Subcutaneous abdominal adipose tissue (tissue), 5 donors: ENCODE measurements at regions not wholly inside any gene's neighbourhood (a gene's known extent, or its start where the extent isn't known, plus 50 kb on each side); places are given as distances from the start of the nearest gene placed in this dataset.

ENCODE experiments used
- H3K27ac ChIP-seq: one replicate; pipeline ENCODE4 v1.7.0; 2013; ENCODE audit warnings: low read depth, mild to moderate bottlenecking, inconsistent platforms, low read length, moderate library complexity
- H3K27me3 ChIP-seq, 5 donors: one replicate each; pipeline ENCODE4 v1.7.0; 2013; ENCODE audit warnings: low read length in 5 of 5, inconsistent platforms in 1 of 5; ENCODE audit not compliant: control insufficient read depth in 5 of 5, insufficient read depth in 4 of 5
- H3K36me3 ChIP-seq, 5 donors: one replicate each; pipeline ENCODE4 v1.7.0; 2013; ENCODE audit warnings: low read length in 5 of 5; ENCODE audit not compliant: control insufficient read depth in 5 of 5, insufficient read depth in 5 of 5
- H3K4me1 ChIP-seq, 5 donors: one replicate each; pipeline ENCODE4 v1.7.0; 2013; ENCODE audit warnings: low read length in 5 of 5, mild to moderate bottlenecking in 3 of 5, moderate library complexity in 1 of 5; ENCODE audit not compliant: control insufficient read depth in 5 of 5, insufficient read depth in 5 of 5
- H3K4me3 ChIP-seq, 5 donors: one replicate each; pipeline ENCODE4 v1.7.0; 2013; ENCODE audit warnings: low read length in 5 of 5, low read depth in 1 of 5
- H3K9ac ChIP-seq, 5 donors: one replicate each; pipeline ENCODE4 v1.7.0; 2013; ENCODE audit warnings: low read length in 5 of 5, mild to moderate bottlenecking in 4 of 5, moderate library complexity in 3 of 5
- H3K9me3 ChIP-seq, 5 donors: one replicate each; pipeline ENCODE4 v1.7.0; 2013; ENCODE audit warnings: low read length in 5 of 5; ENCODE audit not compliant: control insufficient read depth in 5 of 5
- donor health status: healthy.
- donor health status: healthy.
- donor health status: healthy.
- donor health status: healthy.
- donor health status: healthy.

DNA sequence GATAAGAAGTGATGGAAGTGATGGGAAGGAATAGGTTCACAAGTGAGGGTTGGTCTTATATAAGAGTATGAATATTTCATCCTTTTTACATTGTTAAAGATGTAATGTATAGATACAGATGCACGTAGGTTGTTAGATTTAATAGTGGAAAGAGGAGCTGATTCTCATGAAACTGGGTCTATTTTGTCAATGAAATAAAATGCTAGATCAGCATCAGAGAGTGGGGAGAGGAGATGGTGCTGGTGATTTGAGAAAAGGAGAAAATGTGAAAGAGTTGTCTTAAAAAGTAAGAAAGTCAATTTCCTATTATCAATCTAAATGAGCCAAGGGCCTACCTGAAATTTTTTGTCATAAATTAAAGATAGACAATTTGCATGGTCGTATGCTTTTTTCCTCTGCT is 82.8 kb upstream of the FYN start:
- no peak overlapping the region for H3K4me3 ChIP-seq
- peaks cover 0 to 4% (median 0%) of the 10 kb centered on the region in 5 donors for H3K27me3 ChIP-seq
- no peak overlapping the region for H3K9ac ChIP-seq
- peaks cover 0 to 17% (median 15%) of the 10 kb centered on the region in 5 donors for H3K4me1 ChIP-seq
- no peaks in the 10 kb centered on the region for H3K36me3 ChIP-seq
- no peak overlapping the region for H3K27ac ChIP-seq
- no peaks in the 10 kb centered on the region for H3K9me3 ChIP-seq

DNA sequence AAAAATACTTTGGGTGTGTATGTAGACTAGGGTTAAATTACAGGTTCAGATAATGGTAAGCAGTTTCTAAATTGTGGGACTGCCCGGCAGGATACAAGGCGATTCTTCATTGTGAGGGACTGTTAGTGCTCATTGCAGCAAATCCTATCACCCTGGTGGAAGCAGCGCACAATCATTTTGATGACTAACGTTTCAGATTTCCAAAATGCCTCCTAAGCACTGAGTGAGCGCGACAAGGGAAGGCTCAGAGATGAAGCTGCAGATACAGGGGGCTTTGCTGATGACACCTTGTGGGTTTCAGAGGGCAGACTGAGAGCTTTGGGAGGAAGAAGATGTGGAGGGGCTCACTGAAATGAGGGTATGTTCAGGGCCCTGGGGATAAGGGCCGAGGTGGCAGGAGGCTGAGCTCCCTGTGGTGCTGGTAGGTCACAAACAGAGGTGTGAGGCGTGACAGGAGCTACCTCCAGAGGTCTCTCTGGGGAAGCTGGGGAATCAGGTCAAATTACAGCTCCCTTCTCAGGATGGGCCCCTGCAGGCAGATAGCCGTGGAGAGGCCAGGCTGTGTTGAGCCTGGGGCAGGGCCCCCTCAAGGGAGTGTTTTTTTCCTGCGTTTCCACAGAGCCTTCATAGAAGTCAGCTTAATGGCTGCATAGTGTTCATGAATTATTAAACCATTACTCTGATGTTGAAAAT is 84.5 kb upstream of the FYN start:
- no peaks in the 10 kb centered on the region for H3K9me3 ChIP-seq
- peaks cover 0 to 13% (median 8%) of the 10 kb centered on the region in 5 donors for H3K4me1 ChIP-seq
- no peak overlapping the region for H3K27ac ChIP-seq
- peaks cover 0 to 4% (median 0%) of the 10 kb centered on the region in 5 donors for H3K27me3 ChIP-seq
- no peaks in the 10 kb centered on the region for H3K36me3 ChIP-seq
- H3K9ac ChIP-seq, result no peak overlapping the region
- H3K4me3 ChIP-seq, result no peak overlapping the region

DNA sequence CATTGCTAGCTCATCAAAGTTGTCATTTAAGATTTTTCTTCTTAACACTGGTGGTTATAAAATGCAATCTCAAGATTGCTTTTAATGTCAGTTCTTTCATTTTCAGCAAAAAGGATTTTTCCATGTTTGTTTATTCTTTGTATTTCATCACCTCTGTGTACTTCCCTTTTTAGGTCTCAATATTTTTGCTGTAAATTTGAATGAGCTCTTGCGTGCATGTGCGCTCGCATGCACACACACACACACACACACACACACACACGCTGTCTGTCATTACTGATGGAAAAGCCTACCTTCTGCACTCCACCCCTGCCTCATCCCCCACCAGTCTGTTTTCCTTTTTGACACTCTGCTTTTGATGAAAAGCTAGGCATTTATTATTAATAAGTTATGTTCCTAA is 85.3 kb upstream of the FYN start:
- Histone ChIP-seq H3K4me3 (no peak overlapping the region), H3K9me3 (no peaks in the 10 kb centered on the region), H3K27me3 (peaks cover 0 to 4% (median 0%) of the 10 kb centered on the region in 5 donors), H3K36me3 (no peaks in the 10 kb centered on the region), H3K9ac (no peak overlapping the region), H3K4me1 (peaks cover 0 to 9% (median 8%) of the 10 kb centered on the region in 5 donors), H3K27ac (no peak overlapping the region)

DNA sequence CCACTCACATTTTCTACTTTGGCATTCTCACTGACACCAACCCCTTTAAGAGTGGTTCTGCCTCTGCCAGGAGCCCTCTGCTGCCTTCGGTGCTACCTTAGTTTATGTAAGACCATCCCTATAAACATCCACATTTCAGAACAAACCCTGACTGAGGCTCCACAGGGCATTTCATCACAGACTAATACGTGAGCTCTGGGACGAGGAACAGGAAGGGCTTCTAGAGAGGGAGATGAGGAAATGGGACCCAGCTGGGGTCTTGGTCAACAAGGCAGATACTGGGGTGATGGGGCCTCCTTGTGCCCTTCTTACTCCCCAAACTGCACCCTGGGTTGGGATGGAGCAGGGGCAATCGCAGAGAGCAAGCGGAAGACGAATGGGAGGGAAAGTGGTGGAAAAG is 86.5 kb upstream of the FYN start:
- no peak overlapping the region for H3K4me3 ChIP-seq
- H3K9me3 ChIP-seq, result no peaks in the 10 kb centered on the region
- H3K27me3 ChIP-seq, result peaks cover 0 to 4% (median 0%) of the 10 kb centered on the region in 5 donors
- H3K36me3 ChIP-seq, result no peaks in the 10 kb centered on the region
- H3K27ac ChIP-seq, result no peak overlapping the region
- H3K9ac ChIP-seq, result no peak overlapping the region
- H3K4me1 ChIP-seq, result peaks cover 0 to 9% (median 8%) of the 10 kb centered on the region in 5 donors

DNA sequence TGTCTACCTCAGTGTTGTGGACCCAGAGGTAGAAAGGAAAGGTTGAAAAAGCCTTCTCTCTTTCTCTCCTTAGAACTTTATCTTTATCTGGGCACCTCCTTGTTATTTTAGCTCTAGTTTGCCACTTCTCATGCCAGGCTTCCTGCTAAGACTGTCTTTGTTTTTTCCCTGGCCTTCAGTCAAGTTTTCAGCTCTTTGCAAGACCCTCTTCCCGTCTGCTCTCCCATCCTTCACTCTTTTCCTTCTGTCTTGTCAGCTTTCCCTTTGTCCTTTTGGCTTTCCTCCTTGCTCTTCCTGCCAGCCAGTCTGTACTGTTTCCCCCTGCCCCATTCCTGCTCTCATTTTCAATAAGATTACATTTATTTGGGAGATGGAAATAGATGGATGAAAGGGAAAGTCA is 86.8 kb upstream of the CCN6 start:
- Histone ChIP-seq H3K4me1 (peaks cover 0 to under 1% (median 0%) of the 10 kb centered on the region in 5 donors), H3K36me3 (no peaks in the 10 kb centered on the region), H3K27me3 (no peaks in the 10 kb centered on the region), H3K4me3 (no peak overlapping the region), H3K9ac (no peak overlapping the region), H3K9me3 (no peaks in the 10 kb centered on the region), H3K27ac (no peak overlapping the region)

DNA sequence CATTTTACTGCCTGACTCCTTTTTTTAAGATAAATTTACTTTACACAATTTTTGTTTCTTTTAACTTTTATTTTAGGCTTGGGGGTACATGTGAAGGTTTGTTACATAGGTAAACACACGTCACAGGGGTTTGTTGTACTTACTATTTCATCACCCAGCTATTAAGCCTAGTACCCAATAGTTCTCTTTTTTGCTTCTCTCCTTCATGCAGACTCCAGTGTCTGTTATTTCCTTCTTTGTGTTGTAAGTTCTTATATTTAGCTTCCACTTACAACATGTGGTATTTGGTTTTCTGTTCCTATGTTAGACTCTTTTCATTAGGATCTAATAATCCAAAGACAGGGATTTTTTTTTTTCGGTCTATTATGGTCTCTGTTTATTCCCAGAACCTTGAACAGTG is 83.5 kb upstream of the CCN6 start:
- Histone ChIP-seq H3K36me3 (no peaks in the 10 kb centered on the region), H3K9ac (no peak overlapping the region), H3K27me3 (no peaks in the 10 kb centered on the region), H3K4me3 (no peak overlapping the region), H3K27ac (no peak overlapping the region), H3K4me1 (peaks cover 0 to 14% (median 9%) of the 10 kb centered on the region in 5 donors), H3K9me3 (no peaks in the 10 kb centered on the region)

DNA sequence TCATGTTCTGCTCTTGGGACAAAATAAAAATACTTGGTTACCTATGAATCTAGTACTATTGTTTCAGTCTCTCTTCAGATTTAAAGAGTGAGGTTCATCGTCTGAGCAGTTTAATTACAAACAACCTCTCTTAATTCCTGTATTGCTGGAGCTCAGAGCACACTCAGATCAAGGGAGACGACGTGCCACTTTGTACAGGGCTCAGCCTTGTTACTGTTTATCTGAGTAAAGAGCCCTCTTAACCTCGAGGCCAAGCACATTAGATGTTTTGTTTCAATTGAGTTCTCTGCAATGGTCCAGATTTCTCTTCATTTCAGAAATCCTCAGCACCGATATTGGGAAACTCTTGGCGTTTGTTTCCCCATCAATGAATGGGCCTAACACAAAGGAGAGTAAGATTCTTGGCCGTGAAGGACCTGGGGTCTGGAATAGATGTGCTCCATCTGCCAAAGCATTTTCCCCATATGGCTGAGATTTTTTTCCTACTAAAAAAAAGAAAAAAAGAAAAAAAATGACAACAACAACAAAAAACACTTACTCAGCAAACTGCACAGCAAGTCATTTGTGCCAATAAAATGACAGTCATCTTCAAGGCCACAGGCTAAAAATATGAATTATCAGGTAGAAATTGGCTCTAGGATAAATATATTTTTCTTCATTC is 82.6 kb upstream of the CCN6 start:
- Histone ChIP-seq H3K36me3 (no peaks in the 10 kb centered on the region), H3K9me3 (no peaks in the 10 kb centered on the region), H3K4me1 (peaks cover 0 to 14% (median 9%) of the 10 kb centered on the region in 5 donors), H3K9ac (no peak overlapping the region), H3K4me3 (no peak overlapping the region), H3K27ac (no peak overlapping the region), H3K27me3 (no peaks in the 10 kb centered on the region)

DNA sequence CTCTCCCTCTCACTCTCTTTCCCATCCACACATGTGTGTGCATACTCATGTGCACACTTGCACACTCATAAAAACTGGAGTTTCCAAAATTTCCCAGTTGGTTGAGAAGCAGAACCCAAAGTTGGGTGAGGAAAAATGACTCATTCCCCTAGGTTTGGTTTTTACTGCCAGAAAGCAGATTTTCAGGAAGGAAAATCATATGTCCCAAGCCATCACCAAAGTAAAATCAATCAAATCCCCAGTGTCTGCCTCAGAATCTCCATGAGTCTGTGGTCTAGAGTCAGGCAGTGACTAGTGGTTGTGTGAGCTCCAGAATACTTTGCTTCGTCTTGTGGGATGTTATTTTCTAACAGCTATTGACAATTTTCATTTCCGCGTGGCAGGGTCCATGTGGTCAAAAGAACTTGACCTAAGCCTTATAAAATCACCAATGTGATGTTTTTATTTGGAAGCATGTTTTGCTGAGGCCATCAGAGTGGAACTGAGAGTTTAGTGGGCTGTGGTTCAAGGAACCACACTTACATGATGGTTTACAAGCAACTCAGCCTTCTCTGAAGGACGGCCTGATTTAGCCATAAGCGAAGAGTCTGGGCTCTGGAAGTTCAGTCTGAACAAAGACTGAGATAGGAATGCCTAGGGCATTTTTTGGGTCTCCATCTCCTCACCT is 81.9 kb upstream of the CCN6 start:
- H3K9me3 ChIP-seq, result no peaks in the 10 kb centered on the region
- H3K27ac ChIP-seq, result peak overlapping the region; percentile 51
- H3K36me3 ChIP-seq, result no peaks in the 10 kb centered on the region
- peaks cover 0 to 14% (median 9%) of the 10 kb centered on the region in 5 donors for H3K4me1 ChIP-seq
- no peak overlapping the region for H3K9ac ChIP-seq
- H3K27me3 ChIP-seq, result no peaks in the 10 kb centered on the region
- no peak overlapping the region for H3K4me3 ChIP-seq

DNA sequence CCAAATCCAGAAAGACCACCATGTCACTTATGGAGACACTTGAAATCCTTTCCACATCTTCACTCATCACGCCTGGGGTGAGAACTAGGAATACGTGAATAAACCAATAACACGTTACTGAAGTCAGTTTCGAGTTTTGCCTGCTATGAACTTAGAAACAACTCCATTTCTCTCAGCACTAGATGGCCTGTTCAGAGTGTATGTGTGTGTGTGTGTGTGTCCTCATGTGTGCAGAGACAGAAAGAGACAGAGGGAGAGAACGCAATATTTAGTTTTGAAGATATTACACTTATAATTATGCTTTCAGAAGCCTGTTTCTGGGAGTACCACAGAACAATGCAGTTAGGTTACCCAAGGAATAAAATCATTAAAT is 81.2 kb upstream of the CCN6 start:
- peak overlapping the region; percentile 51 for H3K27ac ChIP-seq
- no peaks in the 10 kb centered on the region for H3K27me3 ChIP-seq
- H3K9me3 ChIP-seq, result no peaks in the 10 kb centered on the region
- no peak overlapping the region for H3K9ac ChIP-seq
- peaks cover 0 to 14% (median 9%) of the 10 kb centered on the region in 5 donors for H3K4me1 ChIP-seq
- no peaks in the 10 kb centered on the region for H3K36me3 ChIP-seq
- H3K4me3 ChIP-seq, result peak overlapping the region in 1 of 5 donors; percentile 34

DNA sequence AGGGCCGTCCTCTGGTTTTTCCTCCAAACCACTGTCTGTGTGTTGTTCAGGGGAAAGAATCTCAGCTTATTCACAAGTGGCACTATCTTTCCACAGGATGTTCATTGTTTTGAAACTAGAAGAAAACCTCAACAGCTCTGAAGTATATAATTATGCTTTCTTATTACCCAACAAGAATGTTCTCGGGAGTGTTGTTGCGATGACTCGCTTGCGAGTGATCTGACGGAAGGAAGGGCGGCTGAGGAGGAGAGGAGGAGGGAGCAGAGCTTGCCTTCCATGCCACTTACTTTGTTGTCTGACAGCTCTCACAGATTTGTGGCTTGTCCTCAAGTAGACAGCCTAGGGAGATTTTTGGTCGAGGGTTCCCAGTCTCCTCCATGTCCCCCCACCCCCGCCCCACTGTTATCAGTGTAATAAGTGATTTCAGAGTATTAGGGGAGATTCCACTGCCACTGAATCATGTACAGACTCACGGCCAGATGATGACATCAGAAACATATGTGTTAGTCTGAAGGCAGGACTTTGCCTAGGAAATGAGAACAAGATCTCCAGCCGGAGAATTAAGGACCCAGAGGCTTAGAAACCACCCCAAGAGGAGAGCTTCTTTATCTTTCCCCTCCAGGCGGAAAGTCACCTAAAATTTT is 80.7 kb upstream of the CCN6 start:
- no peaks in the 10 kb centered on the region for H3K27me3 ChIP-seq
- peak overlapping the region; percentile 51 for H3K27ac ChIP-seq
- peak overlapping the region in 2 of 5 donors; percentile 3 to 34 for H3K4me3 ChIP-seq
- no peaks in the 10 kb centered on the region for H3K36me3 ChIP-seq
- peaks cover 0 to 14% (median 9%) of the 10 kb centered on the region in 5 donors for H3K4me1 ChIP-seq
- no peaks in the 10 kb centered on the region for H3K9me3 ChIP-seq
- no peak overlapping the region for H3K9ac ChIP-seq
